Prostate gland (tissue), 2 donors: ENCODE measurements at regions not wholly inside any gene's neighbourhood (a gene's known extent, or its start where the extent isn't known, plus 50 kb on each side); places are given as distances from the start of the nearest gene placed in this dataset.

ENCODE experiments used
- CTCF ChIP-seq, 4 experiments: fragments of 200-600 bp in 2 of 4; fragments of 450-650 bp in 2 of 4; sonication (generic) in 2 of 4; IDR thresholded peaks; 1 replicate in 3 of 4; 2 replicates in 1 of 4; pipeline ENCODE4 v1.5.1; 2016 to 2019; ENCODE audit warnings: antibody characterized with exemption in 4 of 4, mild to moderate bottlenecking in 2 of 4, moderate library complexity in 2 of 4
- POLR2A ChIP-seq: fragments of 450-650 bp; IDR thresholded peaks from one replicate; pipeline ENCODE4 v1.6.1; 2016; ENCODE audit warnings: antibody characterized with exemption, mild to moderate bottlenecking
- POLR2AphosphoS5 ChIP-seq: sonication (generic); formaldehyde crosslinking; IDR thresholded peaks from one replicate; pipeline ENCODE4 v1.6.1; 2017; ENCODE audit warnings: antibody characterized with exemption

- TF ChIP-seq POLR2A (no peak), CTCF (IDR thresholded peaks at IDR 0.05) (no peak), POLR2AphosphoS5 (no peak)
Measured at GRCh38 chr15:67895237-67895636, 55.4 kb upstream of the RNU6-1 start.
